Coronary artery (tissue), 2 donors: ENCODE measurements at regions not wholly inside any gene's neighbourhood (a gene's known extent, or its start where the extent isn't known, plus 50 kb on each side); places are given as distances from the start of the nearest gene placed in this dataset.

Source experiments
- DNase-seq: peaks from one replicate; pipeline ENCODE4 v3.0.0-alpha.2; 2017; ENCODE audit warnings: low spot score
- H3K27ac ChIP-seq, 2 donors: fragments of 200-600 bp; sonication (generic); one replicate each; pipeline ENCODE4 v1.5.1; 2016 to 2019
- H3K4me3 ChIP-seq: fragments of 200-600 bp; sonication (generic); 2 replicates; pipeline ENCODE4 v1.5.1; 2016; ENCODE audit warnings: mild to moderate bottlenecking, moderate library complexity
- CTCF ChIP-seq: fragments of 200-600 bp; sonication (generic); IDR thresholded peaks from one replicate; pipeline ENCODE4 v1.5.1; 2019; ENCODE audit warnings: antibody characterized with exemption

DNA sequence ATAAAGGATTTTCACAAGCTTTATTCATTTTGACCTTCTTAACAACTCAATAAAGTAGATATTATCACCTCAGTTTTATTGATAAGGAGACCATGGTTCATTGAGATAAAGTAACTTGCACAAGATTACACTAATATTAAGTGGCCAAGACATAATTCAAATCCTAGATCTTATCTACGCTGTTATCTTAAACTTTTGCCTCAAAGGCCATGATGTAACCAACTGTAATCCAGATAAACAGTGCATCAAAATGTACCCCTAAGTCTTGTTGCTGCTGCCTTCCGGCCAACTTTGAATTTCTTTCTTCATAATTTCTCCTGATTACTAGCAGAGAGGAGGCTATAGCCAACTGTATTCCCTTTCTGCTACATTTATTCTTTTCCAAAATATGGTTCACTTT is 1094.8 kb upstream of the PIK3C3 start:
- no peak for DNase-seq
- no peak overlapping the region for H3K4me3 ChIP-seq
- H3K27ac ChIP-seq: no peak overlapping the region
- no peak for TF ChIP-seq CTCF

DNA sequence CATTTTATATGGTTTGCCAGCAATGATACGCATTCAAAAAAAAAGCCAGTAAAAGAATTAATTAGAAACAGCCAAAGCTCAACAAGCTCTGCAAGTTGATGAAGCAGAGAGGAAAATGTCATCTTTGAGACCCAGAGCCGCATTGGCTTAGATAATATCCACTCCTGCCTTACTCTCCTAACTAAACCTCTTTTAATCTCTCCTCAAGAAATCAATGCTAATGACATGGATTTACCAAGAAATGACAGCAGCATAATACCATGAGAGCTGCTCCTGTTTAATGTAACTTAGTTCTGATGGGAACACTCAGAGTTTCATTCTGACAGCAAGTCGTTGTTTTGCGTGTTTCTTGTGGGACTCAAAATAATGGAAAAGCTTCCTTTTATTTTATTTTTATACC is 1099.4 kb upstream of the PIK3C3 start:
- no peak for DNase-seq
- Histone ChIP-seq H3K27ac (no peak overlapping the region), H3K4me3 (no peak overlapping the region)
- no peak for TF ChIP-seq CTCF

GRCh38 chr18:40852406-40852805 is 1102.6 kb upstream of the PIK3C3 start:
- H3K4me3 ChIP-seq: no peak overlapping the region
- H3K27ac ChIP-seq: no peak overlapping the region
- no peak for DNase-seq
- no peak for TF ChIP-seq CTCF

DNA sequence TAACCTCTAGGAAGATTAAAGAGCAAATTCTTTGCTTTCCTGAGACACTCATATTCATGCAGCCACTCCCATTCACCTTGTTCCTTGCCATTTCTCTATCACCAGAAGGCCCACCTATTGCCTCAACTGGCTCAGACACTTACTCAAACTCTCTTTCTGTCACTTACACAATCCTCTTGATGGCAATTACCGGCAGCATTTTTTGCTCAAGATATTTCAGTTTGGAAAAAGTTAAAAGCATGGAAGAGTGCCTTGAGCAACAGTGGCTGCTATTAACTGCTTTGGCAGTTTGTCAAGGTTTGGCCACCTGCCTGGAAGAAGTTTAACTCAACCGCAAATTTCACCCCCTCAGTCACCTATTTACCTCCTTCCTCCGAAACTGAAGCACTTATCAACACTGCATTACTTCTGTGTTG is 1104.0 kb upstream of the PIK3C3 start:
- Histone ChIP-seq H3K4me3 (no peak overlapping the region), H3K27ac (no peak overlapping the region)
- no peak for TF ChIP-seq CTCF
- DNase-seq: no peak

DNA sequence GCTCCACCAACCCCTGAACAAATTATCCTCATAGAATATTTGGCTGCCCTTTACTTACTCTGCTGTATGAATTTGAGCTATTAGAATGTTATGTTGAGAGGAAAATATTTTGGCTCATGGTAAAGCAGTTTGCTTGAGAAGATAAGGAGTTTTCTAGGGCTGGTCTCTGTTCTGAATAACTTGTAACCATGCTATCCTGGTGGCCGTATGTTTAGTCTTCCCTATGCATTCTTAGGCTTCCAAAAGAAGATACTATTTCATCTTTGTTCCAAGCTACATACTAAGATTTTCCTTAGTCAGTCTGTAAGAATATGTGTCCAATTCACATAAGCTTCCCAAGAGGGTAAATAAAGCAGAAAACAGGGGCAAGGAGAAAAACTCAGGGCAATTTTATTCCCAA is 1105.1 kb upstream of the PIK3C3 start:
- no peak for DNase-seq
- Histone ChIP-seq H3K27ac (no peak overlapping the region), H3K4me3 (no peak overlapping the region)
- no peak for TF ChIP-seq CTCF

DNA sequence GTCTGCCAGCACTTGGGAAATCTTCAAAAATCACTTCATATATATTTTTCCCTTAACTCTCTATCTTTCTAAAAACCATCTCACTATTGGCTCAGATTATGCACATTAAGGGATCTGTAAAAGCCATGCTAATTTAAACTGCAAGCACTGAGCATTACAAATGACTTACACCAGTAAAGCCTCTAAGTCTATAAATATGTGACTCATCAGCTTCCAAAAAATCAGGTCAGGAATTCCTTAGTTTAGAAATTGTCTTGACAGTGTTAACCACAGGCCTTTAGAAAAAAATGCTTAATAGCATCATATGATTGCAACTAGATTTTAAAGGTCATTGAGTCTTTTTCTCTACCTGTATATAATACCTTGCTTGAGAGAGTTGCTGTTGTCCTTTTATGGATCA is 1113.6 kb upstream of the PIK3C3 start:
- no peak for TF ChIP-seq CTCF
- no peak for DNase-seq

DNA sequence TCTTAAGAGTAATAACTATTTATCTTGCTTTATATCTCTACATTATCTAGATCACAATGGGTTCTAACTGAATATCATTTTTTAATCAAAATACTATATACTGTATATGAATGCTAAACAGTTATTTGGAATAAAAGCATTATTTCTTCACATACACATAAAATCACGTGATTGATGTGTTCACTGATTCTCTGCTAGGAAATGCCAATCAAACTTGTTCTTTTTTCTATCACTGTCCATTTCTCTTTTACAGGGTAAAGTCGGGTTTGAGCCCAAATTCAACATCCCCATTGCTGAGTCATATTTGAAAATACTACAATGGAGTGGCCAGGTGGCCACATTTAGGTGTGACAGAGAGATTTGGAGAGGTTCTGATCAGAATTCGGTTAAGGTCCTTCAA is 1114.0 kb upstream of the PIK3C3 start:
- no peak overlapping the region for H3K4me3 ChIP-seq
- no peak for DNase-seq
- no peak for TF ChIP-seq CTCF
- no peak overlapping the region for H3K27ac ChIP-seq

More for the DNA sequence above, 1113.6 kb upstream of the PIK3C3 start:
- Histone ChIP-seq H3K27ac (no peak overlapping the region), H3K4me3 (no peak overlapping the region)
